Neural cell (in vitro differentiated cells): ENCODE measurements at regions not wholly inside any gene's neighbourhood (a gene's known extent, or its start where the extent isn't known, plus 50 kb on each side); places are given as distances from the start of the nearest gene placed in this dataset.

ENCODE experiments used
- H2AFZ ChIP-seq: fragments of 200-600, 300-800 bp; sonication (generic), shearing (Covaris generic); 2 replicates; pipeline ENCODE4 v1.6.0; 2014; ENCODE audit warnings: low read depth, mild to moderate bottlenecking, antibody characterized with exemption, low read length, moderate library complexity
- H3F3A ChIP-seq: fragments of 200-600 bp; shearing (Covaris generic); 2 replicates; pipeline ENCODE4 v1.6.1; 2016; ENCODE audit warnings: mild to moderate bottlenecking, moderate library complexity, mixed read lengths, antibody characterized with exemption, low read length; ENCODE audit not compliant: insufficient read depth, poor library complexity, severe bottlenecking
- H3K27ac ChIP-seq: fragments of 200-600, 300-800 bp; sonication (generic), shearing (Covaris generic); 2 replicates; pipeline ENCODE4 v1.5.1; 2014; ENCODE audit warnings: mild to moderate bottlenecking, low read length, moderate library complexity
- H3K27me3 ChIP-seq: fragments of 300-800, 200-600 bp; sonication (generic), shearing (Covaris generic); 2 replicates; pipeline ENCODE4 v1.6.0; 2014; ENCODE audit warnings: mild to moderate bottlenecking, low read depth, low read length, moderate library complexity; ENCODE audit not compliant: insufficient read depth
- H3K36me3 ChIP-seq: fragments of 300-800, 200-600 bp; sonication (generic), shearing (Covaris generic); 2 replicates; pipeline ENCODE4 v1.5.1; 2014; ENCODE audit warnings: mild to moderate bottlenecking, antibody characterized with exemption, low read length, moderate library complexity; ENCODE audit not compliant: insufficient read depth
- H3K4me2 ChIP-seq: fragments of 300-800, 200-600 bp; sonication (generic), shearing (Covaris generic); 2 replicates; pipeline ENCODE4 v1.6.0; 2014; ENCODE audit warnings: mild to moderate bottlenecking, low read length
- H3K4me3 ChIP-seq: fragments of 300-800, 200-600 bp; sonication (generic), shearing (Covaris generic); 2 replicates; pipeline ENCODE4 v1.5.1; 2014; ENCODE audit warnings: mild to moderate bottlenecking, low read length, moderate library complexity
- H3K79me2 ChIP-seq: fragments of 200-600 bp; shearing (Covaris generic); replicated peaks from 2 replicates; pipeline ENCODE4 v1.6.0; 2014; ENCODE audit warnings: mild to moderate bottlenecking, low read length, moderate library complexity; ENCODE audit not compliant: insufficient read depth
- H3K9ac ChIP-seq: fragments of 300-800, 200-600 bp; sonication (generic), shearing (Covaris generic); 2 replicates; pipeline ENCODE4 v1.6.1; 2016; ENCODE audit warnings: mild to moderate bottlenecking, low read length, mixed read lengths
- H3K9me2 ChIP-seq: fragments of 200-600 bp; shearing (Covaris generic); 2 replicates; pipeline ENCODE4 v1.6.1; 2016; ENCODE audit warnings: mild to moderate bottlenecking, low read length, mixed read lengths; ENCODE audit not compliant: insufficient read depth
- H3K9me3 ChIP-seq: fragments of 200-600, 300-800 bp; sonication (generic), shearing (Covaris generic); 2 replicates; pipeline ENCODE4 v1.6.1; 2016; ENCODE audit warnings: mild to moderate bottlenecking, mixed run types, low read length, moderate library complexity, mixed read lengths
- H4K20me1 ChIP-seq: fragments of 200-600 bp; shearing (Covaris generic); 2 replicates; pipeline ENCODE4 v1.6.1; 2016; ENCODE audit warnings: mild to moderate bottlenecking, mixed run types; ENCODE audit not compliant: insufficient read depth
- EP300 ChIP-seq: fragments of 450-650 bp; conservative IDR thresholded peaks from 2 replicates; pipeline ENCODE4 v1.6.1; 2014; ENCODE audit warnings: antibody characterized with exemption, mild to moderate bottlenecking, moderate library complexity; ENCODE audit not compliant: poor library complexity, severe bottlenecking
- EZH2 ChIP-seq: fragments of 200-600, 300-800 bp; shearing (Covaris generic), sonication (generic); IDR thresholded peaks from 2 replicates; pipeline ENCODE4 v1.6.1; 2014; ENCODE audit warnings: antibody characterized with exemption, low read length, borderline replicate concordance, mild to moderate bottlenecking; ENCODE audit not compliant: insufficient read depth, poor library complexity, severe bottlenecking
- MXI1 ChIP-seq: fragments of 450-650 bp; conservative IDR thresholded peaks from 2 replicates; pipeline ENCODE4 v1.6.1; 2014; ENCODE audit warnings: antibody characterized with exemption, mild to moderate bottlenecking; ENCODE audit not compliant: poor library complexity, severe bottlenecking
- POLR2AphosphoS5 ChIP-seq: IDR thresholded peaks from 2 replicates; pipeline ENCODE4 v1.6.1; 2012
- RAD21 ChIP-seq: fragments of 450-650 bp; conservative IDR thresholded peaks from 2 replicates; pipeline ENCODE4 v1.6.1; 2014; ENCODE audit warnings: antibody characterized with exemption, mild to moderate bottlenecking, moderate library complexity
- SMC3 ChIP-seq: fragments of 450-650 bp; conservative IDR thresholded peaks from 2 replicates; pipeline ENCODE4 v1.6.1; 2014; ENCODE audit warnings: antibody characterized with exemption, mild to moderate bottlenecking, moderate library complexity; ENCODE audit not compliant: poor library complexity
- TAF1 ChIP-seq: IDR thresholded peaks from 2 replicates; pipeline ENCODE4 v1.6.1; 2012; ENCODE audit warnings: low read depth
- TF ChIP-seq, protein P1 (sequence below): IDR thresholded peaks from 2 replicates; pipeline ENCODE4 v1.6.1; 2012; ENCODE audit warnings: borderline replicate concordance
- TF ChIP-seq, protein P2 (sequence below): fragments of 450-650 bp; IDR thresholded peaks from 2 replicates; pipeline ENCODE4 v1.5.1; 2014; ENCODE audit warnings: antibody characterized with exemption, mild to moderate bottlenecking, moderate library complexity; ENCODE audit not compliant: poor library complexity, severe bottlenecking

DNA sequence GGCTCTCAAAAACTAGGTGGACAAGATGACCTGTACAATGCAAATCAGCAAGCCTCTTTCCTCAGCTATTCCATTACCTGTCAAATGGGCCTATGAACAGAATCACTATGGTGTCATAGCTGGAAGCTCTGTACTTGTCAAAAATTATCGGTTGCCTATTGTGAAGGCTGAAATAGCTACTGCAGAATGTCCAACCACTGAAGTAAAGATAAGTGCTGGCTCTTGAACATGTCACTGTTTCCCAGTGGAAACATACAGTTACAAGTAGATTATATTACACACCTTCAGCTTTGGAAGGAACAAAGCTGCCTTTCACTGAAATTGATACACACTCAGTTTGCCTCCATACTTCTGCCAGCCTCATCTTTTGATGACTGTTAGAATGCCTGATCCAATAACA lies 55.5 kb upstream of the PCDH9 start:
- H3K4me3 ChIP-seq = no peak overlapping the region
- no peaks in the 10 kb centered on the region for H3K27me3 ChIP-seq
- H4K20me1 ChIP-seq = no peaks in the 10 kb centered on the region
- H3F3A ChIP-seq = no peaks in the 10 kb centered on the region
- H3K79me2 ChIP-seq = no peaks in the 10 kb centered on the region
- no peak overlapping the region for H2AFZ ChIP-seq
- H3K9me3 ChIP-seq = no peaks in the 10 kb centered on the region
- no peak overlapping the region for H3K27ac ChIP-seq
- no peak overlapping the region for H3K9ac ChIP-seq
- H3K9me2 ChIP-seq = no peaks in the 10 kb centered on the region
- no peaks in the 10 kb centered on the region for H3K36me3 ChIP-seq
- H3K4me2 ChIP-seq = no peak overlapping the region
- TF ChIP-seq RAD21 = no peak
- TF ChIP-seq MXI1 = no peak
- TF ChIP-seq POLR2AphosphoS5 = no peak
- no peak for TF ChIP-seq EZH2
- TF ChIP-seq, protein P1, sequence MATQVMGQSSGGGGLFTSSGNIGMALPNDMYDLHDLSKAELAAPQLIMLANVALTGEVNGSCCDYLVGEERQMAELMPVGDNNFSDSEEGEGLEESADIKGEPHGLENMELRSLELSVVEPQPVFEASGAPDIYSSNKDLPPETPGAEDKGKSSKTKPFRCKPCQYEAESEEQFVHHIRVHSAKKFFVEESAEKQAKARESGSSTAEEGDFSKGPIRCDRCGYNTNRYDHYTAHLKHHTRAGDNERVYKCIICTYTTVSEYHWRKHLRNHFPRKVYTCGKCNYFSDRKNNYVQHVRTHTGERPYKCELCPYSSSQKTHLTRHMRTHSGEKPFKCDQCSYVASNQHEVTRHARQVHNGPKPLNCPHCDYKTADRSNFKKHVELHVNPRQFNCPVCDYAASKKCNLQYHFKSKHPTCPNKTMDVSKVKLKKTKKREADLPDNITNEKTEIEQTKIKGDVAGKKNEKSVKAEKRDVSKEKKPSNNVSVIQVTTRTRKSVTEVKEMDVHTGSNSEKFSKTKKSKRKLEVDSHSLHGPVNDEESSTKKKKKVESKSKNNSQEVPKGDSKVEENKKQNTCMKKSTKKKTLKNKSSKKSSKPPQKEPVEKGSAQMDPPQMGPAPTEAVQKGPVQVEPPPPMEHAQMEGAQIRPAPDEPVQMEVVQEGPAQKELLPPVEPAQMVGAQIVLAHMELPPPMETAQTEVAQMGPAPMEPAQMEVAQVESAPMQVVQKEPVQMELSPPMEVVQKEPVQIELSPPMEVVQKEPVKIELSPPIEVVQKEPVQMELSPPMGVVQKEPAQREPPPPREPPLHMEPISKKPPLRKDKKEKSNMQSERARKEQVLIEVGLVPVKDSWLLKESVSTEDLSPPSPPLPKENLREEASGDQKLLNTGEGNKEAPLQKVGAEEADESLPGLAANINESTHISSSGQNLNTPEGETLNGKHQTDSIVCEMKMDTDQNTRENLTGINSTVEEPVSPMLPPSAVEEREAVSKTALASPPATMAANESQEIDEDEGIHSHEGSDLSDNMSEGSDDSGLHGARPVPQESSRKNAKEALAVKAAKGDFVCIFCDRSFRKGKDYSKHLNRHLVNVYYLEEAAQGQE = no peak
- TF ChIP-seq TAF1 = no peak
- TF ChIP-seq EP300 = no peak
- TF ChIP-seq SMC3 = no peak
- TF ChIP-seq, protein P2, sequence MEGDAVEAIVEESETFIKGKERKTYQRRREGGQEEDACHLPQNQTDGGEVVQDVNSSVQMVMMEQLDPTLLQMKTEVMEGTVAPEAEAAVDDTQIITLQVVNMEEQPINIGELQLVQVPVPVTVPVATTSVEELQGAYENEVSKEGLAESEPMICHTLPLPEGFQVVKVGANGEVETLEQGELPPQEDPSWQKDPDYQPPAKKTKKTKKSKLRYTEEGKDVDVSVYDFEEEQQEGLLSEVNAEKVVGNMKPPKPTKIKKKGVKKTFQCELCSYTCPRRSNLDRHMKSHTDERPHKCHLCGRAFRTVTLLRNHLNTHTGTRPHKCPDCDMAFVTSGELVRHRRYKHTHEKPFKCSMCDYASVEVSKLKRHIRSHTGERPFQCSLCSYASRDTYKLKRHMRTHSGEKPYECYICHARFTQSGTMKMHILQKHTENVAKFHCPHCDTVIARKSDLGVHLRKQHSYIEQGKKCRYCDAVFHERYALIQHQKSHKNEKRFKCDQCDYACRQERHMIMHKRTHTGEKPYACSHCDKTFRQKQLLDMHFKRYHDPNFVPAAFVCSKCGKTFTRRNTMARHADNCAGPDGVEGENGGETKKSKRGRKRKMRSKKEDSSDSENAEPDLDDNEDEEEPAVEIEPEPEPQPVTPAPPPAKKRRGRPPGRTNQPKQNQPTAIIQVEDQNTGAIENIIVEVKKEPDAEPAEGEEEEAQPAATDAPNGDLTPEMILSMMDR = no peak

DNA sequence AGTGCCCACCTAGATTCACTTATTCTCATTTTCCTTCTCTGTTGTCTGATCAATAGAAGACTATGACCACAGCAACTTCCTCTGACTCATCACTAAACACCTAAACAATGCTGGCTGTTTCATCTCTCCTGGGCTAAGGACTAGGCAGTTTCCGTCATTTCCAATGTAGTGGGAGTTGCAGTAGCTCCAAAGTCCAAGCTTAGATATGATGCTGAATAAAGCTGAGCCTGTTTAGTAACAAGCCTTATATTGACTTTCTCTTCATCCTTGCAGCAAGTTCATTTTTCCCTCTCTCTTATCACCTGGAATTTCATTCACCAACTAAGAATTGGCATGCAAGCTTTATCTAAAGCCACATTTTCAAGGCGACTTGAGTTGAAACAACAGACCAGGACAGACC lies 53.5 kb upstream of the PCDH9 start:
- Histone ChIP-seq H3K36me3 (no peaks in the 10 kb centered on the region), H3F3A (no peaks in the 10 kb centered on the region), H3K27ac (no peak overlapping the region), H3K9me3 (no peaks in the 10 kb centered on the region), H2AFZ (no peak overlapping the region), H3K27me3 (no peaks in the 10 kb centered on the region), H3K9me2 (no peaks in the 10 kb centered on the region), H3K9ac (no peak overlapping the region), H4K20me1 (no peaks in the 10 kb centered on the region), H3K79me2 (no peaks in the 10 kb centered on the region), H3K4me2 (no peak overlapping the region), H3K4me3 (no peak overlapping the region)
- no peak for TF ChIP-seq EZH2
- TF ChIP-seq, protein P2 = no peak
- no peak for TF ChIP-seq SMC3
- TF ChIP-seq POLR2AphosphoS5 = no peak
